Kidney tubule cell (primary cell): ENCODE measurements at regions not wholly inside any gene's neighbourhood (a gene's known extent, or its start where the extent isn't known, plus 50 kb on each side); places are given as distances from the start of the nearest gene placed in this dataset.

ENCODE experiments used
- DNase-seq: peaks from one replicate; pipeline ENCODE4 v3.0.0-alpha.2; 2018; ENCODE audit warnings: low spot score

- no peak for DNase-seq
Observed at GRCh38 chr3:181987736-181988135, 276.0 kb downstream of the SOX2 start.

- no peak for DNase-seq
Observed at GRCh38 chr3:181998828-181999227, 287.1 kb downstream of the SOX2 start.

GRCh38 chr3:181999314-181999713, 287.6 kb downstream of the SOX2 start:
- DNase-seq, result no peak

GRCh38 chr3:182000447-182000846, 288.7 kb downstream of the SOX2 start:
- no peak for DNase-seq

GRCh38 chr3:182005219-182005618, 293.5 kb downstream of the SOX2 start:
- DNase-seq, result no peak

- DNase-seq, result no peak
Observed at GRCh38 chr3:182005701-182006100, 294.0 kb downstream of the SOX2 start.

- no peak for DNase-seq
Observed at GRCh38 chr3:182006431-182006830, 294.7 kb downstream of the SOX2 start.

- DNase-seq, result no peak
Observed at GRCh38 chr3:182007441-182007840, 295.7 kb downstream of the SOX2 start.

- DNase-seq, result no peak
Observed at GRCh38 chr3:182018361-182018760, 306.6 kb downstream of the SOX2 start.

GRCh38 chr3:182019926-182020325, 308.2 kb downstream of the SOX2 start:
- DNase-seq, result no peak

GRCh38 chr3:182023843-182024242, 312.1 kb downstream of the SOX2 start:
- DNase-seq, result peak; percentile 20

- peak; percentile 84 for DNase-seq
Observed at GRCh38 chr3:182027366-182027765, 315.6 kb downstream of the SOX2 start.

- DNase-seq, result peak; percentile 37
Observed at GRCh38 chr3:182028081-182028480, 316.4 kb downstream of the SOX2 start.

- peak; percentile 66 for DNase-seq
Observed at GRCh38 chr3:182034231-182034630, 322.5 kb downstream of the SOX2 start.

- DNase-seq, result no peak
Observed at GRCh38 chr3:182035324-182035723, 323.6 kb downstream of the SOX2 start.

GRCh38 chr3:182036382-182036781, 324.7 kb downstream of the SOX2 start:
- no peak for DNase-seq

- no peak for DNase-seq
Observed at GRCh38 chr3:182041668-182042291, 330.1 kb downstream of the SOX2 start.

GRCh38 chr3:182045736-182046135, 334.0 kb downstream of the SOX2 start:
- peak; percentile 18 for DNase-seq

GRCh38 chr3:182046166-182046764, 334.5 kb downstream of the SOX2 start:
- DNase-seq, result no peak

GRCh38 chr3:182050932-182051331, 339.2 kb downstream of the SOX2 start:
- DNase-seq, result no peak

GRCh38 chr3:182052332-182052731, 340.6 kb downstream of the SOX2 start:
- DNase-seq, result no peak

- no peak for DNase-seq
Observed at GRCh38 chr3:182052757-182053156, 341.0 kb downstream of the SOX2 start.

- DNase-seq, result peak; percentile 77
Observed at GRCh38 chr3:182058488-182058887, 346.8 kb downstream of the SOX2 start.

GRCh38 chr3:182063742-182064141, 352.0 kb downstream of the SOX2 start:
- DNase-seq, result no peak
